ENCODE measurements at regions not wholly inside any gene's neighbourhood (a gene's known extent, or its start where the extent isn't known, plus 50 kb on each side); places are given as distances from the start of the nearest gene placed in this dataset.

DNA sequence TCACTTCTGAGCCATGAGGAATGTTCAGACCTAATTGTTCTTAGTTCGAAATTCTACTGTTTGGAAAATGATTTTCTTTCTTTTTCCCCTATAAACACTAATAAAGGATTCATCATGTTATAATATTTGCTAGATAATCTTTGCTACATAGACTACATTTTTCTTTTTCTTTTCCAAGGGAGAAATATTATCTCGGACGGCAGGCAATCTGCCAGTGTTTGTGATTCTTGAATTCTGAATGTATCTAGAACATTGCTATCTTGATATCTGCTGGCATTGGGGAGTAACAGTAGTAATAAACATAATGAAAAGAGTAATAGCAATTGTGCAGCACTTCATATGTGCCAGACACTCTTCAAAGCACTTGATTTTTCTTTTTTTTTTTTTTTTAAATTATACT, 107.7 kb upstream of the ZNF32 start:
- Histone ChIP-seq H2BK20ac (ENCODE audit: low read length) (no peak overlapping the region), H3K4me1 (replicated peaks in 1 of 4; ENCODE audit: control insufficient read depth in 3 of 4, insufficient read depth in 4 of 4, low read length in 3 of 4) (peaks cover 0 to 19% (median 10%) of the 10 kb centered on the region in 4 experiments; a peak in 6 of 7 replicates), H3K27ac (ENCODE audit: low read depth, low read length) (no peak overlapping the region), H4K5ac (ENCODE audit: insufficient read length, low read depth, low read length) (no peak overlapping the region), H3K4me2 (ENCODE audit: insufficient read depth in 1 of 2, low read depth in 2 of 2, low read length in 2 of 2) (no peak overlapping the region), H4K20me1 (replicated peaks in 1 of 2; ENCODE audit: control insufficient read depth in 1 of 2, insufficient read depth in 2 of 2, low read length in 2 of 2) (no peaks in the 10 kb centered on the region), H3K56ac (replicated peaks; ENCODE audit: insufficient read length, low read depth, low read length) (no peak overlapping the region), H3K27me3 (replicated peaks in 1 of 4; ENCODE audit: control insufficient read depth in 3 of 4, extremely low read depth in 1 of 4, insufficient read depth in 3 of 4, low read length in 3 of 4) (peaks cover 0 to 14% (median 7%) of the 10 kb centered on the region in 4 experiments; a peak in 4 of 7 replicates), H2AFZ (ENCODE audit: low read length) (no peak overlapping the region), H3K9me3 (ENCODE audit: insufficient read depth in 2 of 2, low read depth in 1 of 2, low read length in 1 of 2) (no peaks in the 10 kb centered on the region), H2BK120ac (replicated peaks; ENCODE audit: low read depth, low read length) (no peak overlapping the region), H2BK12ac (ENCODE audit: low read depth, low read length) (no peak overlapping the region), H3K79me2 (ENCODE audit: control insufficient read depth in 1 of 2, insufficient read depth in 2 of 2, low read length in 2 of 2) (no peaks in the 10 kb centered on the region), H3K18ac (ENCODE audit: extremely low read depth, low read length) (no peak overlapping the region), H3K14ac (ENCODE audit: insufficient read length) (no peak overlapping the region), H2BK5ac (ENCODE audit: low read depth, low read length) (no peak overlapping the region), H3K4ac (replicated peaks; ENCODE audit: insufficient read length, low read depth, low read length) (no peak overlapping the region), H3K4me3 (ENCODE audit: extremely low read depth in 1 of 4, insufficient read depth in 2 of 4, low read depth in 3 of 4, low read length in 4 of 4) (no peak overlapping the region), H3K23ac (ENCODE audit: insufficient read length) (no peak overlapping the region), H2AK5ac (ENCODE audit: low read depth, low read length) (no peak overlapping the region), H3K36me3 (ENCODE audit: control insufficient read depth in 2 of 4, insufficient read depth in 4 of 4, low read length in 3 of 4) (no peaks in the 10 kb centered on the region), H4K91ac (replicated peaks; ENCODE audit: insufficient read length, low read length) (no peak overlapping the region), H3K9ac (replicated peaks in 1 of 4; ENCODE audit: extremely low read depth in 1 of 4, low read depth in 3 of 4, low read length in 3 of 4) (no peak overlapping the region), H2BK15ac (ENCODE audit: low read length) (no peak overlapping the region), H3K79me1 (ENCODE audit: low read depth, low read length) (no peaks in the 10 kb centered on the region), H4K8ac (ENCODE audit: extremely low read depth, insufficient read depth, low read length) (no peak overlapping the region), H3K23me2 (ENCODE audit: low read depth, low read length) (no peaks in the 10 kb centered on the region)
- no peak for TF ChIP-seq KDM1A (IDR thresholded peaks at IDR 0.05; ENCODE audit: borderline replicate concordance, low read length)
- no peak for TF ChIP-seq PHF8 (conservative IDR thresholded peaks at IDR 0.05; ENCODE audit: low read depth, low read length)
- TF ChIP-seq EGR1 (IDR thresholded peaks at IDR 0.05; ENCODE audit: borderline replicate concordance, low read depth, low read length) = no peak
- no peak for TF ChIP-seq TAF7 (optimal IDR thresholded peaks at IDR 0.05; ENCODE audit: borderline replicate concordance, low read depth, low read length)
- no peak for TF ChIP-seq MAFK (IDR thresholded peaks at IDR 0.05; ENCODE audit: low read depth, low read length)
- no peak for TF ChIP-seq BRCA1 (IDR thresholded peaks at IDR 0.05; ENCODE audit: low read depth, low read length)
- TF ChIP-seq CHD1 (IDR thresholded peaks at IDR 0.05; ENCODE audit: low read depth, low read length) = no peak
- no peak for TF ChIP-seq TEAD4 (IDR thresholded peaks at IDR 0.05; ENCODE audit: low read depth, low read length)
- TF ChIP-seq TAF1 (IDR thresholded peaks at IDR 0.05; ENCODE audit: low read depth, low read length) = no peak
- FAIRE-seq (no peak), DNase-seq (ENCODE audit: low read depth in 1 of 2, low spot score in 2 of 2) (no peak)
- WGBS, 2 experiments (ENCODE audit: extremely low coverage in 1 of 2, insufficient coverage in 1 of 2, insufficient read length in 1 of 2, insufficient replicate concordance in 2 of 2, low coverage in 1 of 2, low lambda C conversion rate in 2 of 2, missing lambda C conversion rate in 1 of 2) = 75% methylated on average over 3 of the region's 3 CpGs; no CpG with 5 or more reads in 1 of the 2 experiments
- ChIA-PET POLR2A (ENCODE audit: partially characterized antibody) (no interaction called here), CTCF (ENCODE audit: partially characterized antibody) (interaction anchor here (1.1 to 1.3 kb wide), 2 partner anchors 66 to 73 kb away, joined by 3 read pairs; no protein-coding TSS in a partner anchor)

All from H1 (cell line).